CD1c-positive myeloid dendritic cell (primary cell): ENCODE measurements at regions not wholly inside any gene's neighbourhood (a gene's known extent, or its start where the extent isn't known, plus 50 kb on each side); places are given as distances from the start of the nearest gene placed in this dataset.

Experiments
- DNase-seq: peaks from one replicate; pipeline ENCODE4 v3.0.0-alpha.2; 2016; ENCODE audit errors: extremely low spot score

DNA sequence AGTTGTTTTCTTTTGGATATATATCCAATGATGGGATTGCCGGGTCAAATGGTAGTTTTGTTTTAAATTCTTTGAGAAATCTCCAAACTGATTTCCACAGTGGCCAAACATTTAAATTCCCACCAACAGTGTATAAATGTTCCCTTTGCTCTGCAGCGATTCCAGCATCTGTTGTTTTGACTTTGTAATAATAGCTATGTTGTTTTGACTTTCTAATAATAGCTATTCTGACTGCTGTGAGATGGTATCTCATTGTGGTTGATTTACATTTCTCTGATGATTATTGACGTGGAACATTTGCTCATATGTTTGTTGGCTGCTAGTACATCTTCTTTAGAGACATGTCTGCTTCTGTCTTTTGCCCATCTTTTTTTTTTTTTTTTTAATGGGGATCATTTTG lies 332.2 kb upstream of the GBE1 start:
- no peak for DNase-seq

- peak; percentile 3 for DNase-seq
Measured at GRCh38 chr3:82088749-82089148, 327.3 kb upstream of the GBE1 start.

DNA sequence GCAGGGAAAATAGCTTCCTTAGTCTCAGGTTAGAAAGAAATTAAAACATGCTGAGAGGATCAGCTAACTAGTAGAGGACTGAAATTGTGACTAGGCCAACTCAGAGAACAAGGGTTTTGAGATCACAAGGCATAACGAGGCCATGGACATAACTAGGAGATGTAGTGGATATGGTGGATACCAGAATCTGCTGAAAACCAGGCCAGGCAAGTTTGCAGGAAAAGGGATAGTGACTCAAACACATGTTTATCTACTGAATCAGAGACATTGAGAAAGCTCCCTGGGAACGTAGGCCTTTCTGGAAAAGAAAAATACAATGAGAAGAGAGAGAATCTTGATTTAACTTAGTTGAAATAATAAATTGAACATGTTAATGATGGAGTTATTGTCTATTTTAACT lies 326.5 kb upstream of the GBE1 start:
- no peak for DNase-seq

- no peak for DNase-seq
Measured at GRCh38 chr3:82085851-82086475, 324.5 kb upstream of the GBE1 start.

GRCh38 chr3:82085356-82085755 lies 323.9 kb upstream of the GBE1 start:
- DNase-seq, result no peak

GRCh38 chr3:82084824-82085223 lies 323.4 kb upstream of the GBE1 start:
- DNase-seq, result no peak

DNA sequence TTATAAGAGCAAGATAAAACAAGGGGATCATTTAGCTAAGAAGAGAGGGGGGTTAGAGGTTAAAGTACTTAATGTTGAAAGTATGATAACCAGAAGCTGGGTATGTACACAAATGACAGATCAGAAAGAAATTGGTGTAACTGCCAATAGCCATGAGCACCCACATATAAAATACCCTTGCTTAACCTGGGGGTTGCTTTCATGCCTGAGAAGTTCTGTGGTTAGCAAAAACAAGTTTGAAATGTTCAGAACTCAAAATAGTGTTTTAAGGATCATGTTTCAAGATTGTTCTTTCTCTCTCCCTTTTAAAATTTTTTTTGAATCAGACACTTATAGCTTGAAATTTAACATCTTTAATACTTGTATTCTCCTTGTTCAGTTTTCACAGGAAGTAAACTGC lies 321.4 kb upstream of the GBE1 start:
- DNase-seq, result no peak

DNA sequence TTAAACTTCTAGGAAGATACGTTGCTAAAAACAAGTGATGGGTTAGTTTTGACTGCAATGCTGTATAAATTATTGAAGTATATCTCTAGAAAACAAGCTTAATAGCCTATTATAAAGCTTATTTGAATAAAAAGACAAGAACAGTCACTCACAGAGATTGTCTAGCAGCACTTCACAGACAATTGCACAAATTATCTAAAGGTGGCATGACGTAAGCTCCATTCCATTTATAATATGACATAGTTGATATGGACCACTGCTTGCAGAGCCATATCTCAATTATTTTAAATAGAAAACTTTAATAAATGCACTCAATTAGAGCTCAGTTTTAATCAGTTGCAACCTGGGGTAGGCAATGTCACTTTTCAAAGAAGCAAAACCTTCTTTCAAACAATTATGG lies 319.9 kb upstream of the GBE1 start:
- no peak for DNase-seq

DNA sequence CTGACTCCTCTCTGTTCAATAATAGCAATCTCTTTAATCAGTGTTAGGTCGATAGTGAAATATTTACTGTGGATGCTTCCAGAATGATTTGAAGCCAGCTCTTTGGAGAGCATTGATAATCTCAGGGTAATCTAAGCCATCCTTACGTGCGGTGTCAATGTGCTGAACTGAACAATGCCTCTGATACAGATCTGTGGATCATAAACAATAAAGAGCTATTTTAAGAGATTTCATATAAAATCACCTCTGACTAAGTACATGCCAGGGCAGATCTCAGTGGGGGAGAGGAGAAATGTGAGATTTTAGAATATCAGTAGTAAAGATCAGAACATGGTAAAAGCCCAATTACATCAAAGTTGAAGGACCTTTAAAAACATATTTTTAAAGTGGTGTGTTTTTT lies 319.3 kb upstream of the GBE1 start:
- no peak for DNase-seq

- DNase-seq, result no peak
Measured at GRCh38 chr3:82080261-82080660, 318.8 kb upstream of the GBE1 start.

DNA sequence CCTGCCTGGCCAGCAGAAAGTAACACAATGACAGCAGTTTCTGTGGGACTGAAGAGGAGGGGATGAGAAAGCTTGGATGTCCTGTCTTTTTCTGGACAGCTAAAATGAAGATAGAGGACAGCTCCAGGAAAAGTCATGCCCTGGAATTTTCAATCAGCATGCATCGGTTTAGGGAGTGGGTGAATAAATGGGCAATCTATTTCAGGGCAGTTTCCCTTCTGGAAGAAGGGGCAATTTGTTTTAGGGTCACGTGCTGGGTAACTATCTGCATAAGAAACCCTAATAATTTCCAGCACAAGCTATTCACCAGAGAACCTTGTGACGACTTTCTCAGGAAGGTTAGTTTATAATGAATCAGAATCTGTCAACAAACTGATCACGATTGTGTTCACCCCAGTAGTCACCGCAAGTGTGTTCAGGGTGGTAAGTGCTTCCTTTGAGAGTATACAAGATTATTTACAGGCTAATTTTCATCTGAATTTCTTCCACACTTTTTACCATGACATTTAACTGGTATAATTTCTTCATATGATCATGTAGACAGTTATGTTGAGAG lies 318.0 kb upstream of the GBE1 start:
- no peak for DNase-seq

DNA sequence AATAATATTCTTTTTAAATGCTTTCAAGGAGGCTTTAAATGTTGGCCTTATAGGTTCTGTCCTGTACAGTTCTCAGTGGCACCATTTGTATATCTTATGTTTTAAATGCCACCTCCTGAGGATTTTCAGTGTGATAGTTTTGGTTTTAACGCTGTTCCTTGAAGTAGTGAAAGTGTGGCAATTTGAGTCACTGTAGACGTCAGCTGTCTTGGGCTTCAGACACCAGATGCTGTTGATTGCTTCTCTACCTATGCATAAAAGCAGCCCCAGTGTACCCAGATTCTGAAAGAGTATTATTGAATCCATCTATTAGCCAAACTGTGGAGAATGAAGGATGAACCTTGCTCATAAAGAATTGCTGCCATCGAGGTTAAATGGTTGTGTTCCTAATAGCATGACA lies 316.8 kb upstream of the GBE1 start:
- no peak for DNase-seq

DNA sequence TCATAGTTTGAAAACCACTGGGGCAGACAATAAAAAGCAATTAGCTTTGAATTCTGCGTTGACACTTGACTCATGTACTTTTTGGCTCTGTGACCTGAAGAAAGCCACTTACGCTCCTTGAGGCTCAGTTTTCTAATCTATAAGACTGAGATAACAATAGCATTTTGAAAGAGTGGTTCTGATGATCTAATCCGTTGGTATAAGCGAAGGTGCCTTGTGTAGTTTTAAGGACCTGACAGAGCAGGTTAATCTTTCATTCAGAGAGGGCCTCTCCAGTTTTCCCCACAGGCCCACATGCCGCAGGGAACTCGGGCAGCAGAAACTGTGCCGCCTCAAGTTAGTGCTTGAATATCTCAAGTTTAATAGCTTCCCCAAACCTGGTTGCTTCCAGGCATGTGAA lies 306.0 kb upstream of the GBE1 start:
- DNase-seq, result no peak

- no peak for DNase-seq
Measured at GRCh38 chr3:82058809-82059208, 297.4 kb upstream of the GBE1 start.

- DNase-seq, result no peak
Measured at GRCh38 chr3:82055792-82056191, 294.3 kb upstream of the GBE1 start.

DNA sequence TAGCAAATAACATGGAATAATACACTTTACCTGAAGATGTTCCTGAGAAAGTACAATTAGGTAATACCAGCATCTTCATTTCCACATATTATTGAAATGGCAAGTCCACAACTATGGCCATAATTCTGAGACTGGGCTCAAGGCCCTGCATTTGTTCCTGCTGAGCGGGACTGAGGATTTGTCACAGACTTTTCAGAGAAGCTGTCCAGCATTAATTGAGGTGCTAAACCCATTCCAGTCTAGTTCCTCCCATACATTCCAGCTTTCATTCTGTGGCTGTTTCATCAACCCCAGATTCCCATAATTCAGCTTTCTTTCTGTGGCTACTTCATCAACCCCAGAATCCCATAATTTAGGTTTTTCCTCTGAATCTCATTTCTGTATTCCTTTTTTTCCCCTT lies 293.4 kb upstream of the GBE1 start:
- no peak for DNase-seq

- no peak for DNase-seq
Measured at GRCh38 chr3:82053236-82053635, 291.8 kb upstream of the GBE1 start.

DNA sequence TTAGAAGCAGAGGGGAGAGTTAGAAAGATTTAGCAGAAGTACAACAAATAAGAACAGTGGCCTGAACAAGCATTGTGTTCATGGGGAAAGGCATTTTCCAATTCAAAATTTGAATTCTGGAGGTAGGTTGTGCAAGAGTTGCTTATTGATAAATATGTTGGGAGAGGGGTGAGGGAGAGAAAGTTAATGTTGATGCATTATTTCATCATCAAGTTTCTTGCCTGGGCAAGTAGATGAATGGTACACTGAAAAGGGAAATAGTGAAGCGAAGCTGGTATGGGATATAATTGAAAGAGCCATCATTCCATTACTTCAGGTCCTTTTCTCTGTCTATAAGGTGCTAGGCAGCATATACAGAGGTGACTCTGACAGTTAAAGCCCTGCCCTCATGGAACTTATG lies 288.9 kb upstream of the GBE1 start:
- DNase-seq, result no peak

DNA sequence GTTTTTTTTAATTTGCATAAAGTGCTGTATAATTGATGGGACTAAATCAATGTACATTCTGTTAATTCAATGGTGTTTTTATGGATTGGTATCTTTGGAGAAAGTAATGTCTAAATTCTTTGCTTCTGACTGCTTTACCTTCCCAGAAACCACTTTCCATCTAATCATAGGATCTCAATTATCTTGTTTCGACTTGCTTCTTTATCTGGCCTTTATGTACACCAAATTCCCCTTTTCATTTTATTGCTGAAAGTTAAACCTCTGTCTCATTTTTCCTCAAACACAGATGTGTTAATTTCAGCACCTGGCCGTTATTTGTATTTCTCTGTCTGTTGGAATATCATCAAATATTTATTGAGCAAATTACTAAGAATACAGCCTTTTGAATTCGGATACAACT lies 287.3 kb upstream of the GBE1 start:
- DNase-seq, result no peak

- DNase-seq, result no peak
Measured at GRCh38 chr3:82044930-82045705, 283.7 kb upstream of the GBE1 start.

DNA sequence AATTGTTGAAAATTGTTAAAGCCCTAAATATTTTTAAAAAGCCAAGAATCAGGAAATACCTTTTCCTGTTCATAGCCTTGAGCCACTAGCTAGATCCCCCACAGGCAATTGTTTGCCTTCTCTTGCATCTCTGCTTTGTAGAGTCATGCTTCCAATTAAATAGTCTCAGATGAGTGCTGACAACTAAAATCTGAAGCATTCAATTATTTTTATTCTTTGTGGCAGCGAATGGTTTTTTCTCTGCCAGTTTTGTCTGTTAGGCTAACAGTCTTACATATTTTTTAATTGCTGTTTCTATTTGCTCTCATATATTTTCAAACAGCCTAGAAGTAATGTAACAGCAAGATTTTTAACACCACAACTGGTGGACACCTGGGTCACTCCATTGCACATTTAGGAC lies 277.1 kb upstream of the GBE1 start:
- DNase-seq, result no peak

GRCh38 chr3:82033186-82033585 lies 271.7 kb upstream of the GBE1 start:
- DNase-seq, result no peak

DNA sequence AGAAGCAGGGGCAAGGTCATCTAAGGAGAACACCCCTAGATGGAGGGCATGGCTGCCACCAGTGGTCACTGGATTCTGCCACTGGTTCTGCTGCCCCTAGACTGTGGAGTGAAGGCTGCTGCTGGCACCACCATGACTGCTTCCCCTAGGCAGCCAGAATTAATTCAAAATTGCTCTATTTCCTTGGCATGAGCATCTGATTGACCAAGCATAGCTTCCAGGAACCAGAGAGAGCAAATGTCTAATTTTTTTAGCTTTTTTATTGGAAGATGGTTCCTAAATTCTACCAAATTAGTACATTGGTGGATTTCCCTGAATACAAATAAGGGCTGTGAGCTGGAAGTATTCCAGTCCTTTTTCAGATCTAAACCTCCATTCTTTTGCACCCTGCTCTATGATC lies 270.2 kb upstream of the GBE1 start:
- no peak for DNase-seq

- DNase-seq, result no peak
Measured at GRCh38 chr3:82030916-82031315, 269.5 kb upstream of the GBE1 start.
